Small intestine (tissue), 7 donors: ENCODE measurements at regions not wholly inside any gene's neighbourhood (a gene's known extent, or its start where the extent isn't known, plus 50 kb on each side); places are given as distances from the start of the nearest gene placed in this dataset.

Experiments used
- DNase-seq, 2 donors: peaks; one replicate each; pipeline versions ENCODE4 v3.0.0 to v3.0.0-alpha.2; 2013
- FAIRE-seq: peaks from 2 replicates; lab custom pipeline; 2012; peaks lifted over from hg19 to GRCh38; lab: Jason Lieb, UNC
- H3K27ac ChIP-seq, 3 donors: one replicate each; pipeline ENCODE4 v1.5.1; 2013; ENCODE audit warnings: low read length in 2 of 3, mild to moderate bottlenecking in 2 of 3, control low read depth in 1 of 3, inconsistent platforms in 1 of 3, low read depth in 1 of 3, moderate library complexity in 1 of 3
- H3K27me3 ChIP-seq, 3 donors: one replicate each; pipeline ENCODE4 v1.6.1; 2013; ENCODE audit warnings: low read length in 3 of 3, inconsistent platforms in 1 of 3; ENCODE audit not compliant: control insufficient read depth in 3 of 3, insufficient read depth in 3 of 3
- H3K36me3 ChIP-seq, 3 donors: one replicate each; pipeline ENCODE4 v1.6.1; 2013; ENCODE audit warnings: low read length in 3 of 3, inconsistent platforms in 1 of 3, low read depth in 1 of 3, mild to moderate bottlenecking in 1 of 3, moderate library complexity in 1 of 3; ENCODE audit not compliant: control insufficient read depth in 3 of 3, insufficient read depth in 2 of 3
- H3K4me1 ChIP-seq, 3 donors: one replicate each; pipeline ENCODE4 v1.6.1; 2013; ENCODE audit warnings: low read length in 2 of 3, inconsistent platforms in 1 of 3, low read depth in 1 of 3, mild to moderate bottlenecking in 1 of 3, moderate library complexity in 1 of 3; ENCODE audit not compliant: control insufficient read depth in 3 of 3, insufficient read depth in 2 of 3
- H3K4me3 ChIP-seq, 3 donors: one replicate each; pipeline ENCODE4 v1.5.1; 2013; ENCODE audit warnings: low read length in 3 of 3, control low read depth in 1 of 3, inconsistent platforms in 1 of 3, low read depth in 1 of 3, mild to moderate bottlenecking in 1 of 3, moderate library complexity in 1 of 3
- H3K9me3 ChIP-seq, 2 donors: one replicate each; pipeline ENCODE4 v1.6.1; 2013; ENCODE audit warnings: low read depth in 1 of 2, low read length in 1 of 2; ENCODE audit not compliant: control insufficient read depth in 2 of 2, insufficient read depth in 1 of 2
- WGBS, 3 donors: extraction: QIAGEN DNeasy Blood & Tissue Kit; methylation state at CpG; one replicate each; pipeline ENCODE4 v1.1.7; 2013; 5-methylcytosine and 5-hydroxymethylcytosine counted together
- donor health status: healthy with polysubstance abuse.
- donor health status: control.
- donor health status: control.
- donor health status: Bipolar disorder and iron deficiency.
- donor health status: healthy.

DNA sequence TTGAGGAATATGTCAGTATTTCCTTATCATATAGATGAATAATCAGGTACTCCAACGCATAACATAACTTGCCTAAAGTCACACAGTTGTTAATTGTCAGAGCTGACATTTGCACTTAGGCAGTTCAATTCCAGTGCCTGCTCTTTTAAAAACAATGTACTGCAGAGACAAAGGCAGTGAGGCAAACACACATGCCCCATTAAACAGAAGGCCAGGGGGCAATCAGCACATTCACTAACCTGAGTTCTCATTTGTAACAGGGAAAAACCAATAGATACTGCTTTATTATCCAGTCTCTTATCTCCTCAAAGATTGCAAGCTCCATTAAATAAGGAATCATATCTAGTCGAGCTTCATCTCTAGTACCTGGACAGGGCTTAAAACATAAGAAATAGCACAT is 1017.4 kb downstream of the SQOR start:
- no peaks in the 10 kb centered on the region for H3K9me3 ChIP-seq

DNA sequence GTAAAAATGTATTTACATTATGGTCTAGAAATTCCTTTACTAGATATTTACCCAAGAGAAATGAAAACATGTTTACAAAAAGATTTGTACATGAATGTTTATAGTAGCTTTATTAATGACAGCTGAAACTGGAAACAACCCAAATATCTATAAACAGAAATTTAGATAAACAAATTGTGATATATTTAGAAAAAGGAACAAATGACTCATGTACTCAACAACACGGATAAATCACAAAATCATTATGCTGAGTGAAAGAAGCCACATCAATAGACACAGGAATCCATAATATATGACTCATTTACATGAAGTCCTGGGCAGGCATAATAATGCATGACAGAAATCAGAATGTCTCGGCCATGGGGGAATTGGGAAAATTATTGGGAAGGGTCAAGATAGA is 1020.2 kb downstream of the SQOR start:
- Histone ChIP-seq H3K9me3 (no peaks in the 10 kb centered on the region), H3K27ac (no peak overlapping the region), H3K4me3 (no peak overlapping the region), H3K27me3 (no peaks in the 10 kb centered on the region), H3K36me3 (no peaks in the 10 kb centered on the region), H3K4me1 (no peaks in the 10 kb centered on the region)
- 47 to 84% (median 75%) methylated on average over 2 of the region's 2 CpGs for WGBS, 3 donors
- FAIRE-seq (no peak), DNase-seq (no peak)

More for the DNA sequence above, 1017.4 kb downstream of the SQOR start:
- H3K4me1 ChIP-seq, result no peaks in the 10 kb centered on the region
- FAIRE-seq, result no peak
- no peak overlapping the region for H3K27ac ChIP-seq
- H3K27me3 ChIP-seq, result no peaks in the 10 kb centered on the region
- H3K36me3 ChIP-seq, result no peaks in the 10 kb centered on the region
- DNase-seq, result no peak
- 20 to 50% (median 37%) methylated on average over 2 of the region's 2 CpGs for WGBS, 3 donors
- H3K4me3 ChIP-seq, result no peak overlapping the region

DNA sequence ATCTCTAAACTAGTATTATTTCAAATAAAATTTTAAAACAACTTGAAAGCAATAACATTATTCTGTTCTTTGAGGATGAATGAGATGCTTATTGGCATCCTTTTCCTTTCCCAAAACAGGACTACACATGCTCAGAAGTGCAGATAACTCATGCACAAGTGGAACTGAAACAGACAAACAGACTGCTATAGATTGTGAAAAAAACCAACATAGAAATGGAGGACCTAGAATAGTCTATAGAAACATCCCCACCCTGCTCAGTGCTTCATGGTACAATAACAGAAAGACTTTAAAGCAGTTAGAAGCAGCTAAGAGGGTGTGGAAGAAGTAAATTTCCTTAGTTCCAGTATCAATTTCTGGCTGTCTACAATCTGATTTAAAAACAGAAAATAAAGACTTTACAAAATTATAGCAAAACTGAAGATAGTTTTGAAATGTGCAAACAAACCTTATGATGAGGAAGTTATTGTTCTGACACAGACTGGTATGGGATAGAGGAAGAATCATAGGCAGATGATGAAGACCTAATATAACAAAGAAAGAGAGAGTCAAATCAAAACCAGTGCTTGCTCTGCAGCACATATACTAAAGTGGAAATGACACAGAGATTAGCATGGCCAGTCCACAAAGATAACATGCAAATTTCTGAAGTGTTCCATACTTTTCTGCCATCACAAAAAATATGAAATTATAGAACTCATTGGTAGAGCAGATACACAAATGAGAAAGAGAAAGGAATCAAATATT is 1025.4 kb downstream of the SQOR start:
- Histone ChIP-seq H3K27me3 (no peaks in the 10 kb centered on the region), H3K4me3 (no peak overlapping the region), H3K27ac (no peak overlapping the region), H3K9me3 (no peaks in the 10 kb centered on the region), H3K36me3 (no peaks in the 10 kb centered on the region), H3K4me1 (no peaks in the 10 kb centered on the region)
- DNase-seq (no peak), FAIRE-seq (no peak)

DNA sequence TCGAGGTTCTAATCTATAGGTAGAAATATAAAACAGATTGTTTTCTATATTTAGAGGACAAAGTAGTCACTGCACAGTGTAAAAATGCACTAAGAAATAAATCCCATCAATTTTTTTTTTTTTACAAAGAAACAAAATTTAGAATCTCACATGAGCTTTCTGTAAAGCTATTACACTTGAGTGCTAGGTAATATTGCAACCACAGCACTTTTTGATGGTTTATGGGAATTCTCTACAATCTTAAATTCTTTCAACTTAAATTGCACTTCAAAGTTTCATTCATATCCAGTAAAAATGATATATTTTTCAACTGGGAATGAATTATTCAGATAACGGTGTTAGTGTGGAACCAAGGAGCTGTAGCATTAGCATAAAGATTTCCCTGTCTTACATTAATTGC is 1035.4 kb downstream of the SQOR start:
- H3K9me3 ChIP-seq, result peaks cover 0 to 3% of the 10 kb centered on the region in 2 donors
- WGBS, 3 donors, result 74 to 86% (median 81%) methylated on average over 2 of the region's 2 CpGs
- FAIRE-seq, result no peak
- H3K27me3 ChIP-seq, result no peaks in the 10 kb centered on the region
- no peaks in the 10 kb centered on the region for H3K36me3 ChIP-seq
- no peak overlapping the region for H3K27ac ChIP-seq
- no peak for DNase-seq
- H3K4me1 ChIP-seq, result no peaks in the 10 kb centered on the region
- no peak overlapping the region for H3K4me3 ChIP-seq

DNA sequence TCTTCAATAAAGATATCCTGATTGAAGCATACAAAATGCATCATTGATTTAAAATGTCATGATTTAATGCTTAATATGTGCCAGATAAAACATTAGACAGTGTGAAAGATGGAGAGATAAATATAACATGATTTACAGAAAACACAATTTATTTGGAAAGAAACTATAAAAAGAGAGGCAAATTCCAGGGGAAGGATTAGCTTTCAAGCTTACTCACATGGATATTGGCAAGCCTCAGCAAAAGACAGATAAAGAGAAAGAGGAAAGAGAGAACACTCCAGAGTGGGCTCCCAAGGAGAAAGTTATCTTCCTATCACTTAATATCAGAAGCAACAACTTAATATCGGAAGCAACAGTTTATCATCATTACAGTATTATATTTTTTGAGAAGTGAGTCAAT is 1036.5 kb downstream of the SQOR start:
- Histone ChIP-seq H3K27me3 (no peaks in the 10 kb centered on the region), H3K36me3 (no peaks in the 10 kb centered on the region), H3K27ac (no peak overlapping the region), H3K4me1 (no peaks in the 10 kb centered on the region), H3K4me3 (no peak overlapping the region), H3K9me3 (peaks cover 0 to 3% of the 10 kb centered on the region in 2 donors)
- no peak for DNase-seq
- no peak for FAIRE-seq
- WGBS, 3 donors, result 64 to 96% (median 76%) methylated on average over 1 of the region's 1 CpG

DNA sequence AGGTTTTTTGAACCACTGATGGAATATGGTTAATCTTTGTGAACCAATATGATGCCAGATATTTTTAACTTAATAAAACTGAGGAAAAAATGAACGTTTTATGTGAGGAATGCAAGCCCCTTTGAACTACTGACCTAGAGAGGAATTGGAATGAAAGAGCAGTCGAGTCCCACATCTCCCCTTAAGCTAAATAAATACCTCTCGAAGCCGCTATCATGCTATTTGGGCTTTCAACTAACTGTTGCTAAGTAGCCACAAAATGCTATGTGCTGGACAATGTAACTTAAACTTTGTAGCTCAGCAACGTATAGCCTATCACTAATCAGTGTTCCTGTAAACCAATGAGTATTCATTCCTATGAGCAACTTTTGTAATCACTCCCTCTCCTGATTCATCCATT is 1037.2 kb downstream of the SQOR start:
- Histone ChIP-seq H3K4me1 (no peaks in the 10 kb centered on the region), H3K36me3 (no peaks in the 10 kb centered on the region), H3K27me3 (no peaks in the 10 kb centered on the region), H3K9me3 (peaks cover 0 to 3% of the 10 kb centered on the region in 2 donors), H3K27ac (no peak overlapping the region), H3K4me3 (no peak overlapping the region)
- 45 to 51% (median 48%) methylated on average over 5 of the region's 5 CpGs for WGBS, 3 donors
- FAIRE-seq (no peak), DNase-seq (no peak)

DNA sequence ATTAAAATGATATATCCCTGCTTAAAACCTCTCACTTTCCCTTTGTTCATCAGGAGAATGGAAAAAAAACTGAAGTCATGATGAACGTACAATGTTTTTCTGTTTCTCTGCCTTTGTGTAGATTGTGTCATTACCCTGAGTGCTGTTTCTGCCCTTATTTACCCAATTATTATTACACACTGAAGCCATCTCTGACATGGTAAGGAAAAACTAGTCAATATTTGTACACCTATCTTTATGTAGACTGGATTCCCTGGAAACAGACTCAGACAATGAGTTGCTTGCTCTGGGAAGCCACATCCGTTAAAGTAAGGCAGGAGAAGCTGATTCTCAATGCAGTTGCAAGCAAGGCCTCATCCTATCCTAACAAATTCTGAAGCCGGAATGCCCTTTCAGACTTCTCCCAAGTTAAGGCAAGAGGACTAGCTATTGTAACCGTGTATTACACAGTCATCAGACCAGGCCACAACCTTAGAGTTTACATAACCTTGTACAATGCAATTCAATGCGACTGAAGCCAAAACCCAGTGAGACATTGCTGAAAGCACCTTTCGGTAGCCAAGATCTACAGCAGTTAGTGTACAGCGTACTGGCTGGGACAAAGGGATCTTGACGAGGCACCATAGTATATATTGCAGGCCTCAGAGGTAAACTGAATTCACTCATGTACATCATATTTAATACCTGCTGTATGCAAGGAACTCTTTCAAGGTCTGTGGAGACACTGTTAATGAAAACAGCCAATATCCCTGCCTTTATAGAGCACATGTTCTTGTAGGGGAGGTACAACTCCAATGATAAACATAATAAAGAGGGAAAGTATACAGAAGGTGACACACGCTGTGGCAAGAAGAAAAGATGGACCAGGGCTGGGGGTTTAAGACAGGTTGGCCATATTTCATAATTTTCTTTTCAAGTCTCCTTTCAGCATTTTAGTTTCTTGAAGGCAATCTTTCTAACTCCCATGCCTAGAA is 1040.8 kb upstream of the SEMA6D start:
- Histone ChIP-seq H3K27ac (no peak overlapping the region), H3K36me3 (no peaks in the 10 kb centered on the region), H3K4me3 (no peak overlapping the region), H3K4me1 (peaks cover 0 to 1% (median 0%) of the 10 kb centered on the region in 3 donors), H3K9me3 (no peaks in the 10 kb centered on the region), H3K27me3 (no peaks in the 10 kb centered on the region)
- FAIRE-seq (no peak), DNase-seq (no peak)
- 86 to 88% (median 86%) methylated on average over 9 of the region's 9 CpGs for WGBS, 3 donors

DNA sequence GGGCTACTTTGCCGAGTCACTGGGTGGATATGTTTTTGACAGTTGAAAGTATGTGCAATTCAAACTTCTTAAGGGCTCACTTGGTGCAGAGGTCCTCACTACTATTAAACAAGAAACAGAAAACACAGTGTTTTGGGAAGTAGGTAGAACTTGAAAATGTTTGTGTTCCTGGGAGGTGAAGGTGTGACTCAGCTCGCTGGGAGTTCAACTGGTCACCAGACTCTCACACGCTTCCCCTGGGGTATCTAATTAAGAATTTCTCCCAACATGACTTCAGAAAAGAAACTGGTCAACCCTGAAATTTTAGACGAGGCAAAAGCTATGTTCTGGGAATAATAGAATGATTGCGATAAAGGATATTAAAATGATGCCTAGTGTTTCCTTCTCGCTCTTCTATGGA is 1039.8 kb upstream of the SEMA6D start:
- no peaks in the 10 kb centered on the region for H3K9me3 ChIP-seq
- no peak for DNase-seq
- H3K36me3 ChIP-seq, result no peaks in the 10 kb centered on the region
- 86 to 89% (median 88%) methylated on average over 6 of the region's 6 CpGs for WGBS, 3 donors
- no peaks in the 10 kb centered on the region for H3K27me3 ChIP-seq
- H3K27ac ChIP-seq, result no peak overlapping the region
- peaks cover 0 to 1% (median 0%) of the 10 kb centered on the region in 3 donors for H3K4me1 ChIP-seq
- no peak overlapping the region for H3K4me3 ChIP-seq
- no peak for FAIRE-seq
